Breast epithelium (tissue), 4 donors: ENCODE measurements at regions not wholly inside any gene's neighbourhood (a gene's known extent, or its start where the extent isn't known, plus 50 kb on each side); places are given as distances from the start of the nearest gene placed in this dataset.

Source experiments
- DNase-seq, 2 donors: peaks; one replicate each; pipeline ENCODE4 v3.0.0-alpha.2; 2019; ENCODE audit warnings: low spot score in 2 of 2
- H3K27ac ChIP-seq, 2 donors: fragments of 200-600 bp; sonication (generic) in 1 of 2; one replicate each; pipeline ENCODE4 v1.5.1; 2016 to 2019; ENCODE audit warnings: mild to moderate bottlenecking in 1 of 2
- H3K27me3 ChIP-seq, 2 donors: fragments of 200-600 bp; sonication (generic) in 1 of 2; one replicate each; pipeline versions ENCODE4 v1.5.1 to v1.6.0; 2017 to 2019; ENCODE audit warnings: control low read depth in 1 of 2, mild to moderate bottlenecking in 1 of 2
- H3K36me3 ChIP-seq: fragments of 200-600 bp; one replicate; pipeline ENCODE4 v1.5.1; 2019
- H3K4me1 ChIP-seq, 2 donors: fragments of 200-600 bp; sonication (generic); one replicate each; pipeline ENCODE4 v1.5.1; 2016 to 2019; ENCODE audit warnings: control low read depth in 1 of 2
- H3K4me3 ChIP-seq, 3 donors: fragments of 200-600 bp; sonication (generic); 1 replicate in 2 of 3; 2 replicates in 1 of 3; pipeline ENCODE4 v1.5.1; 2016 to 2019; ENCODE audit warnings: mild to moderate bottlenecking in 3 of 3, moderate library complexity in 2 of 3
- H3K9me3 ChIP-seq, 2 donors: fragments of 200-600 bp; sonication (generic) in 1 of 2; one replicate each; pipeline ENCODE4 v1.5.1; 2016 to 2019; ENCODE audit warnings: control low read depth in 1 of 2
- CTCF ChIP-seq, 3 donors: fragments of 450-650 bp; IDR thresholded peaks; one replicate each; pipeline ENCODE4 v1.5.1; 2016 to 2017; ENCODE audit warnings: antibody characterized with exemption in 3 of 3, mild to moderate bottlenecking in 3 of 3, moderate library complexity in 3 of 3
- POLR2A ChIP-seq: fragments of 450-650 bp; IDR thresholded peaks from one replicate; pipeline ENCODE4 v1.6.1; 2016; ENCODE audit warnings: antibody characterized with exemption, mild to moderate bottlenecking, moderate library complexity
- POLR2AphosphoS5 ChIP-seq, 3 donors: sonication (generic); formaldehyde crosslinking; IDR thresholded peaks; one replicate each; pipeline ENCODE4 v1.6.1; 2017; ENCODE audit warnings: antibody characterized with exemption in 3 of 3
- intact Hi-C: fragments of 100-400 bp; cut with DNase I; formaldehyde crosslinking; loops from one replicate; pipeline ENCODE4 v1.15.1; 2023; ENCODE audit warnings: low total_unique reads

DNA sequence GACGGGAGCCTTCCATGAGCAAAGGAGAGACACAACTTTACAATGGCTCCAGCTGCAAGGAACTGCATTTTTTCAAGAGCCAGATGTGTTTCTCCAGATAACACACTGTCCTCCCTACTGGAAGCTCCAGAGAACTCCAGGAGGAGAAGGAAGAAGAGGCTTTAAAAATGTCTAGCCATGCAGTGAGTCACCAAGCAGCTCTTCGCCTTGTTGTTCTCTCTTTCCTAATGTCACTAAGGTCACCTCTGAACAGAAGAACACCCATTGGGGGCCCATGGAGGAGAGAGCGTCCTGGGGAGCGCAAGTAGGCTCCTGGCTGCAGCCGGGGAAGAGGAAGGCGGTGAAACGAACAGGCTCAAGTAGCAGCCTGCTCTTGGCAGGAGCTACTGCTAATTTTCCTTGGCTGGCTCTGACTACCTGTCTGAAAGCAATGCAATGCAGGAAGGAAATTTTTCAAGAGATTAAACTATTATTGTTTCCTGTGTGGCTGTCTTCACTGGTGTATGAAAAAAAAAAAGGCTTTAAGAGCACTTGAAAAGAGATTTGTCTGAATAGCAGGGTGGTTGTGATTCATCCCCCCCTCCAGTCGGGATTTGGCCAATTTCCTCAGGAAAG is 321.9 kb downstream of the SETD4 start:
- intact Hi-C loops: no loop called here
- Histone ChIP-seq H3K27ac (peak overlapping the region; percentile 20 to 77), H3K9me3 (peaks cover 0 to 4% of the 10 kb centered on the region in 2 donors), H3K4me3 (no peak overlapping the region), H3K4me1 (peaks cover 0 to 5% of the 10 kb centered on the region in 2 donors), H3K27me3 (no peaks in the 10 kb centered on the region), H3K36me3 (no peaks in the 10 kb centered on the region)
- TF ChIP-seq CTCF (IDR thresholded peaks at IDR 0.05) (no peak), POLR2AphosphoS5 (IDR thresholded peaks at IDR 0.05) (no peak), POLR2A (no peak)
- DNase-seq: peak in 1 of 2 donors; percentile 42

- H3K4me1 ChIP-seq: peaks cover 0 to 5% of the 10 kb centered on the region in 2 donors
- H3K27ac ChIP-seq: peak overlapping the region; percentile 20 to 77
These were observed 322.4 kb downstream of the SETD4 start for GRCh38 chr21:35737899-35738346.

GRCh38 chr21:35737449-35737848 is 322.9 kb downstream of the SETD4 start:
- Histone ChIP-seq H3K4me1 (peaks cover 0 to 5% of the 10 kb centered on the region in 2 donors), H3K27me3 (no peaks in the 10 kb centered on the region), H3K9me3 (peaks cover 0 to 4% of the 10 kb centered on the region in 2 donors), H3K27ac (peak overlapping the region; percentile 20 to 77), H3K36me3 (no peaks in the 10 kb centered on the region), H3K4me3 (no peak overlapping the region)
- no peak for DNase-seq
- TF ChIP-seq POLR2A: no peak
- TF ChIP-seq CTCF (IDR thresholded peaks at IDR 0.05): no peak
- TF ChIP-seq POLR2AphosphoS5 (IDR thresholded peaks at IDR 0.05): no peak
- intact Hi-C loops: no loop called here

More at GRCh38 chr21:35737899-35738346, 322.4 kb downstream of the SETD4 start:
- DNase-seq: no peak
- Histone ChIP-seq H3K4me3 (no peak overlapping the region), H3K9me3 (peaks cover 0 to 4% of the 10 kb centered on the region in 2 donors), H3K27me3 (no peaks in the 10 kb centered on the region), H3K36me3 (no peaks in the 10 kb centered on the region)
- TF ChIP-seq CTCF (IDR thresholded peaks at IDR 0.05) (no peak), POLR2AphosphoS5 (IDR thresholded peaks at IDR 0.05) (no peak), POLR2A (no peak)
- intact Hi-C loops: no loop called here

DNA sequence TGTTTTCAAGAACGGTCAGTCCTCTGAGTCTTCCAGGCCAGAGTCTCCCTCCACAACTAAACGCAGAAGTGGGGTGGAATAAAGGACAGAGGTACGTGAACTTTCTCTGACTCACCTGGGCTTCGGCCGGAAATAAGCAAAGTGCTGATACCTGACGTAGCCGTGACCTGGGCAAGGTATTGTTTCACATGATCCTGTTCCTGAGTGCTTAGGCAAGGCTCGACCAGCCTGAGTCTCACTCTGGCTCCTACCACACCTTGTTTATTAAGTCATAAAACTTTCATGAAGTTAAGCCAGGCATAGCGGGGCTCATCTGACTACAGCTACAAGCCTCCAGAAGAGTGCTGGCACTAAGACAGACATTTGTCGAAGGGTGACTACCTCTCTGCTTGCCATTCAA is 327.5 kb downstream of the SETD4 start:
- no peak for DNase-seq
- no peaks in the 10 kb centered on the region for H3K9me3 ChIP-seq
- no peaks in the 10 kb centered on the region for H3K27me3 ChIP-seq
- H3K36me3 ChIP-seq: no peaks in the 10 kb centered on the region
- no peak overlapping the region for H3K27ac ChIP-seq
- H3K4me3 ChIP-seq: no peak overlapping the region
- peaks cover 0 to 3% of the 10 kb centered on the region in 2 donors for H3K4me1 ChIP-seq
- no peak for TF ChIP-seq CTCF (IDR thresholded peaks at IDR 0.05)
- intact Hi-C loops: no loop called here

- Histone ChIP-seq H3K27ac (no peak overlapping the region), H3K9me3 (no peaks in the 10 kb centered on the region), H3K4me3 (no peak overlapping the region), H3K27me3 (no peaks in the 10 kb centered on the region), H3K4me1 (no peaks in the 10 kb centered on the region), H3K36me3 (no peaks in the 10 kb centered on the region)
- intact Hi-C loops: no loop called here
- no peak for DNase-seq
- no peak for TF ChIP-seq POLR2A
- TF ChIP-seq POLR2AphosphoS5 (IDR thresholded peaks at IDR 0.05): no peak
- no peak for TF ChIP-seq CTCF (IDR thresholded peaks at IDR 0.05)
These were observed 330.0 kb downstream of the SETD4 start for GRCh38 chr21:35730325-35730724.
